Transverse colon (tissue), 4 donors: ENCODE measurements at regions not wholly inside any gene's neighbourhood (a gene's known extent, or its start where the extent isn't known, plus 50 kb on each side); places are given as distances from the start of the nearest gene placed in this dataset.
"Not testable (repeated sequence)": the region's sequence is repeated elsewhere in the genome, so short reads cannot be mapped to it uniquely, and the experiment has no call there.

Experiments used
- DNase-seq: peaks from one replicate; pipeline ENCODE4 v3.0.0-alpha.2; 2019
- H3K27ac ChIP-seq, 4 donors: fragments of 200-600 bp; sonication (generic); 2 replicates each; pipeline ENCODE4 v1.5.1; 2016 to 2018; ENCODE audit warnings: inconsistent platforms in 4 of 4
- H3K27me3 ChIP-seq: fragments of 200-600 bp; sonication (generic); 2 replicates; pipeline ENCODE4 v1.5.1; 2017; ENCODE audit warnings: inconsistent platforms
- H3K36me3 ChIP-seq, 4 donors: fragments of 200-600 bp; sonication (generic); 2 replicates each; pipeline ENCODE4 v1.5.1; 2017 to 2019; ENCODE audit warnings: inconsistent platforms in 4 of 4
- H3K4me1 ChIP-seq, 4 donors: fragments of 200-600 bp; sonication (generic); 2 replicates each; pipeline ENCODE4 v1.5.1; 2017 to 2020; ENCODE audit warnings: inconsistent platforms in 4 of 4
- H3K4me3 ChIP-seq, 4 donors: fragments of 200-600 bp; sonication (generic); 1 replicate in 1 of 4; 2 replicates in 3 of 4; pipeline versions ENCODE4 v1.5.1 to v1.6.1; 2017 to 2019; ENCODE audit warnings: inconsistent platforms in 4 of 4
- H3K9me3 ChIP-seq, 2 donors: fragments of 200-600 bp; sonication (generic); 2 replicates each; pipeline ENCODE4 v1.5.1; 2017 to 2019; ENCODE audit warnings: inconsistent platforms in 2 of 2
- EP300 ChIP-seq: sonication (generic); formaldehyde crosslinking; IDR thresholded peaks from one replicate; pipeline ENCODE4 v1.6.1; 2017; ENCODE audit warnings: antibody characterized with exemption, low read depth
- POLR2A ChIP-seq: fragments of 450-650 bp; IDR thresholded peaks from one replicate; pipeline ENCODE4 v1.6.1; 2016; ENCODE audit warnings: antibody characterized with exemption, mild to moderate bottlenecking, moderate library complexity
- POLR2AphosphoS5 ChIP-seq, 3 donors: sonication (generic); formaldehyde crosslinking; IDR thresholded peaks; one replicate each; pipeline ENCODE4 v1.6.1; 2016; ENCODE audit warnings: antibody characterized with exemption in 3 of 3
- WGBS, 2 donors: methylation state at CpG; one replicate each; pipeline ENCODE4 v1.1.5; 2018; ENCODE audit warnings: low coverage in 1 of 2; 5-methylcytosine and 5-hydroxymethylcytosine counted together
- in situ Hi-C, 4 donors: fragments of 200-750 bp; cut with MboI; loops; one replicate each; pipeline versions ENCODE4 v1.15.0 to v1.15.1; 2017; ENCODE audit warnings: low sequenced_read_pairs in 3 of 4, low pct_ligation_motif_present in 1 of 4, low pct_unique_long_range_greater_than_20kb in 1 of 4
- intact Hi-C: fragments of 100-400 bp; cut with DNase I; formaldehyde crosslinking; loops from one replicate; pipeline ENCODE4 v1.15.1; 2023; ENCODE audit warnings: low total_unique reads
- small RNA-seq, 4 donors: library from RNA; depleted of rRNA; stranded (forward); fragments of <200 nt; gene quantifications; one replicate each; pipeline ENCODE3, GENCODE V24; 2016

DNA sequence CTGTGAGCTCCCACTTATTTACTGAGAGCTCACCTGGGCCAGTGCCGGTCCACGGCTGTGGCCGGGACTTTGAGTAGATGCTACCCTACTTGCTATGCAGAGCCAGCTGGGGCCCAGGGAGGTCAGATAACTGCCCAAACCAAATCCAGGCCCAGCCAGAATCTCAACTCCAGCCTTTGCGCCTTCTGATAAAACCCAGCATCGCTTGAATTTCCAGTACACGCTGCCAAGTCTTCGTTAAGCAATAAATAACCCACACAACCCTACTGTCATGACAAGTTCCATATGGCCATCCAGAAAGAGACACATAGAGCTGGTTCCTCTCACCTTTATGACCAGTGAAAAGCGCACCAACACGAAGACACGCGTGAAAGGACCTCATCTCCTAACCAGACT is 55.6 kb upstream of the SPN start:
- intact Hi-C loops, H3K27me3 ChIP-seq, H3K36me3 ChIP-seq, H3K9me3 ChIP-seq, DNase-seq, in situ Hi-C loops, H3K4me3 ChIP-seq: not testable (repeated sequence)
- Histone ChIP-seq H3K4me1 (peaks cover 7 to 47% (median 29%) of the 10 kb centered on the region in 4 donors), H3K27ac (peak overlapping the region; percentile 48 to 77 (median 61))
- 55 to 74% methylated on average over 4 to 11 of the region's 11 CpGs for WGBS, 2 donors
- TF ChIP-seq EP300 (peak; percentile 34), POLR2AphosphoS5 (IDR thresholded peaks at IDR 0.05) (peak; percentile 69 to 87 (median 85))

GRCh38 chr16:29612381-29613306 is 50.4 kb upstream of the SPN start:
- peak overlapping the region; percentile 82 to 88 (median 84) for H3K27ac ChIP-seq
- H3K9me3 ChIP-seq, H3K27me3 ChIP-seq, intact Hi-C loops, in situ Hi-C loops, H3K36me3 ChIP-seq, DNase-seq: not testable (repeated sequence)
- 2 to 30% methylated on average over 2 to 23 of the region's 48 CpGs for WGBS, 2 donors
- H3K4me1 ChIP-seq, result peaks cover 0 to 11% (median 4%) of the 10 kb centered on the region in 4 donors
- peak overlapping the region; percentile 39 to 82 (median 68) for H3K4me3 ChIP-seq
- peak; percentile 28 for TF ChIP-seq POLR2A

Small RNA genes lying in the stretch of these regions (small RNA-seq; reads per million reads assigned to genes)
- 0 reads per million in 4 donors for gene MIR3680-2
